WTC11 (cell line): ENCODE measurements at regions not wholly inside any gene's neighbourhood (a gene's known extent, or its start where the extent isn't known, plus 50 kb on each side); places are given as distances from the start of the nearest gene placed in this dataset.

Source experiments
- ATF6 ChIP-seq: sonication (generic); formaldehyde crosslinking; IDR thresholded peaks from 2 replicates; pipeline ENCODE4 v1.8.1; 2023; ENCODE audit warnings: mild to moderate bottlenecking, missing genetic modification reagents
- CREM ChIP-seq: sonication (generic); formaldehyde crosslinking; IDR thresholded peaks from 2 replicates; pipeline ENCODE4 v1.8.1; 2022; ENCODE audit warnings: mild to moderate bottlenecking, missing genetic modification reagents, moderate library complexity
- CTCF ChIP-seq: fragments of 200-600 bp; IDR thresholded peaks from 2 replicates; pipeline ENCODE4 v1.8.0; 2022; ENCODE audit warnings: antibody characterized with exemption
- E2F1 ChIP-seq: sonication (generic); formaldehyde crosslinking; IDR thresholded peaks from 2 replicates; pipeline ENCODE4 v1.8.0; 2022; ENCODE audit warnings: mild to moderate bottlenecking, missing genetic modification reagents
- MAX ChIP-seq: sonication (generic); formaldehyde crosslinking; IDR thresholded peaks from 2 replicates; pipeline ENCODE4 v1.8.0; 2022; ENCODE audit warnings: mild to moderate bottlenecking, missing genetic modification reagents
- MLX ChIP-seq: sonication (generic); formaldehyde crosslinking; IDR thresholded peaks from 2 replicates; pipeline ENCODE4 v1.8.1; 2023; ENCODE audit warnings: mild to moderate bottlenecking, missing genetic modification reagents, moderate library complexity
- NR2C2 ChIP-seq: sonication (generic); formaldehyde crosslinking; IDR thresholded peaks from 2 replicates; pipeline ENCODE4 v1.8.0; 2022; ENCODE audit warnings: mild to moderate bottlenecking, missing genetic modification reagents
- NR3C1 ChIP-seq: sonication (generic); formaldehyde crosslinking; conservative IDR thresholded peaks from 2 replicates; pipeline ENCODE4 v1.8.1; 2023; ENCODE audit warnings: low read depth, mild to moderate bottlenecking, missing genetic modification reagents
- TCF7 ChIP-seq: sonication (generic); formaldehyde crosslinking; IDR thresholded peaks from 2 replicates; pipeline ENCODE4 v1.8.0; 2022; ENCODE audit warnings: mild to moderate bottlenecking, low read depth, missing genetic modification reagents, moderate library complexity
- USF2 ChIP-seq: sonication (generic); formaldehyde crosslinking; IDR thresholded peaks from 2 replicates; pipeline ENCODE4 v1.8.1; 2023; ENCODE audit warnings: mild to moderate bottlenecking, missing genetic modification reagents, moderate library complexity
- ZBTB21 ChIP-seq: sonication (generic); formaldehyde crosslinking; IDR thresholded peaks from 2 replicates; pipeline ENCODE4 v1.8.1; 2023; ENCODE audit warnings: mild to moderate bottlenecking, missing genetic modification reagents, borderline replicate concordance
- ZNF263 ChIP-seq: sonication (generic); formaldehyde crosslinking; IDR thresholded peaks from 2 replicates; pipeline ENCODE4 v1.8.1; 2022; ENCODE audit warnings: low read depth, mild to moderate bottlenecking, moderate library complexity, missing genetic modification reagents
- ZNF512 ChIP-seq: sonication (generic); formaldehyde crosslinking; IDR thresholded peaks from 2 replicates; pipeline ENCODE4 v1.8.1; 2022; ENCODE audit warnings: missing genetic modification reagents, borderline replicate concordance

- TF ChIP-seq CTCF: no peak
- TF ChIP-seq TCF7 (CRISPR knock-in tag): no peak
- TF ChIP-seq NR3C1: no peak
- TF ChIP-seq MLX (CRISPR knock-in tag): no peak
- no peak for TF ChIP-seq USF2 (CRISPR knock-in tag)
- no peak for TF ChIP-seq ZNF263 (CRISPR knock-in tag)
- TF ChIP-seq ZNF512 (CRISPR knock-in tag): no peak
- no peak for TF ChIP-seq ATF6 (CRISPR knock-in tag)
- TF ChIP-seq ZBTB21: no peak
- no peak for TF ChIP-seq E2F1 (CRISPR knock-in tag)
- TF ChIP-seq MAX (CRISPR knock-in tag): no peak
- TF ChIP-seq CREM (CRISPR knock-in tag): no peak
- TF ChIP-seq NR2C2: no peak
Observed at GRCh38 chr6:133034509-133035206, 206.5 kb upstream of the EYA4 start.
